NAMALWA (cell line): ENCODE measurements at regions not wholly inside any gene's neighbourhood (a gene's known extent, or its start where the extent isn't known, plus 50 kb on each side); places are given as distances from the start of the nearest gene placed in this dataset.
"Not testable (repeated sequence)": the region's sequence is repeated elsewhere in the genome, so short reads cannot be mapped to it uniquely, and the experiment has no call there.

ENCODE experiments used
- DNase-seq: peaks from one replicate; pipeline ENCODE4 v3.0.0-alpha.2; 2015; ENCODE audit warnings: low spot score

DNA sequence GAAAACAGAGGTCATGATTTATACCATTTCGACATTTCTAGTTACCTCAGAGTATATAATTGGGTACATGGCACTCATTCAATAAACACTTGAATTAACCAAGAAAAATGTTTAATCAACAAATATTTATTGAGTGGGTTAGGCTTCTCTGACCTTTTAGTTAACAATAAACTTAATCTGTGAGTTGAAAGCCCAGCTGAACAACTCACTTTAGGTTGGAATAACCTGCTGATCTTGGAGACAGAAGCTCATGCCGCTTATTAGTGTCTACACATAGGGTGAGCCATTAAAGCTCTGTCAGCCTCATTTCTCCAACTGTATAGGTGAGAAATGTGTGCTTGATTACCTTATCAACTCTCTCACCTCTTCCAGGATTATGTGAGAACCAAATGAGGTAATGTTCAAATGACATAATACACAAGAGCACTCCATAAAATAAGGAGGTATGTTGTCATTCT lies 98.2 kb upstream of the DTNBP1 start:
- no peak for DNase-seq

DNA sequence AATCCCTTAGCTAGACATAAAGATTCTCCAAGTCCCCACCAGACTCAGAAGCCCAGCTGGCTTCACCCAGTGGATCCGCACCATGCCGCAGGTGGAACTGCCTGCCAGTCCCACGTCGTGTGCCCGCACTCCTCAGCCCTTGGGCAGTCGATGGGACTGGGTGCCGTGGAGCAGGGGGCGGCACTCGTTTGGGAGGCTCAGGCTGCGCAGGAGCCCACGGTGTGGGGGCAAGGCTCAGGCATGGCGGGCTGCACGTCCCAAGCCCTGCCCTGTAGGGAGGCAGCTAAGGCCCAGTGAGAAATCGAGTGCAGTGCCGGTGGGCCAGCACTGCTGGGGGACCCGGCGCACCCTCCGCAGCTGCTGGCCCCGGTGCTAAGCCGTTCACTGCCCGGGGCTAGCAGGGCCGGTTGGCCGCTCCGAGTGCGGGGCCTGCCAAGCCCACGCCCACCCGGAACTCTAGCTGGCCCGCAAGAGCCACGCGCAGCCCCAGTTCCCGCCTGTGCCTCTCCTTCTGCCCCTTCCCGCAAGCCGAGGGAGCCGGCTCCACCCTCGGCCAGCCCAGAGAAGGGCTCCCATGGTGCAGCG lies 95.9 kb upstream of the DTNBP1 start:
- no peak for DNase-seq

DNA sequence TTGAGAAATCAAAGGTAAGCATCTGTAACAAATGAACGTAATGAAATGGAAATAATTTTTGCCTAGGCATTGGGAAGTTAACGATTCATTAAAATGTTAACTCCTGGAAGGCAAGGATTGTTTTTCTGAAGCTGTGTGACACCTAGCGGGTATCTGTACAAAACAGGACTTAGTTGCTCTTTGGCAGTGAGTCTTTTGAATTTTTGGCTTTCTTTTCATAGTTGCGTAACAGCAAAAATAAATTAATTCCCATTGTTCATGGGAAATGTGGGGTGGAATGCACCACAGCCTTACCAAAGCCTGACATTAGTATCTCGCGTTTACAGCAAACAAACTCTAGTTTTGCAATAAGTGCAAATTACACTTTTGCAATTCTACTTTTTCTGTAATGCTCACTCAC lies 92.7 kb upstream of the DTNBP1 start:
- no peak for DNase-seq

DNA sequence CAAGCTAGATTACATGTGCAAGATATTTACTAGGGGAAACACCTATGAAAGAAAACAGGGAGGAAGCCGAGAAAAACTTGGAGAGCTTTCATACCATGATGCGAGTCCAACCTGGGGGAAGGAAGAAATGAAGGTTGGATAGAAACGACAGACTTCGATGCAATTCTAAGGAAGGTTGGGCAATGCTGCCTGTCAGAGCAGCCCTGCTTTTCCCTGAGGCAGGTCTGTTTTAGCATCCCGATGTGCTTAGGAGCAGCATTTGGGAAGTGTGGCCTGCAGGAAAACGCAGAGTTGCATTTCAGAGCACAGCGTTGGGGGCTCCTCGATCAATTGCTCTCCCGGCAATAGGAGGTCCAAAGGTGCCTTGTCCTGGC lies 91.9 kb upstream of the DTNBP1 start:
- no peak for DNase-seq

DNA sequence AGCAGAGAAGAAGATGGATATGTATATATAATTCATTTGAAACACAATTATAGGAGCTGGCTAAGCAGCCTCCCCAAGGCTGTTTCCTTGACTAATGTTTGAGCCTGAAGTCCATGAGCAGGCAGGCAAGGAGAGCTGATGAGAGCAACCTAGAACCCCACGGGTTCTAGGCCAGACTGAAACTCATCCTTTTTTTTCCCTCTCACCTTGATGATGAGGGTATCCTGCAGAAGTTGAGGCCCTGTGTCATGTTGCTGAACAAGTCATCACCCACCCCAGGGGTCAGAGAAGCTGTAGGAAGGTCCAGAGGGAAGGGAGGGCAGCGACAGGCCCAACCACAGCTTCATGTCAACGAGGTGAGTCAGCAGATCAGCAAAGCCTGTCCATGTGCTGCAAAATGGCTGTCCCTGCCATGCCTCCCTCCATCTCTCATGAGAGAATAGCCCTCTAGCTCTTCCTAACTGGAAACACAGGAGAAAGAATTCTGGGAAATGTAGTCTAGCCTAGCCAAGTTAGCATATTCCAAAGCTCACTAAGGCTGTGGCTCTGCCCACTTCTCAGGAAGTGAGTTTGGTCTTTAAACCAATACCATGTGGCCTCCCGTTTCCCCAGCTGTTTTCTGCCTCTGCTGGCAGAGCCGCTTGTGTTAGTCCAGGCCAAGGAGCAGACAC lies 91.3 kb upstream of the DTNBP1 start:
- no peak for DNase-seq

DNA sequence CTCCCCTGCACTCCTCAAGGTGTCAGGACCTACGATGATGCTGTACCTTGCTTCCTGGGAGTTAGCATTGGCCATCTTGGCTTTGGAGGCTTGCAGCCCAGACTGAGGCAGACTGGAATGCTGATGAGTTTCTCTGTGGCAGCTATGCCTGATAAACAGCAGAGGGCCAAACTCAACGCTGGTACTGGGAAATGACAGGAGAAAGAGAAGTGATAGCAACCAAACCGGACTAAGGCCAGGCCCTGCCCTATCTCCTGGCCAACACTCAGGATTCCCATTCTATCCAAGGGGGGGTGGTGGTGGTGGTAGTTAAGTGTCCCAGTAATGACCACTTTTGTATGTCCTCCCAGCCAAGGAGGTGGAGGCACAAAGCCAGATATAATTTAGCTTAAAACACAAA lies 90.0 kb upstream of the DTNBP1 start:
- no peak for DNase-seq

DNA sequence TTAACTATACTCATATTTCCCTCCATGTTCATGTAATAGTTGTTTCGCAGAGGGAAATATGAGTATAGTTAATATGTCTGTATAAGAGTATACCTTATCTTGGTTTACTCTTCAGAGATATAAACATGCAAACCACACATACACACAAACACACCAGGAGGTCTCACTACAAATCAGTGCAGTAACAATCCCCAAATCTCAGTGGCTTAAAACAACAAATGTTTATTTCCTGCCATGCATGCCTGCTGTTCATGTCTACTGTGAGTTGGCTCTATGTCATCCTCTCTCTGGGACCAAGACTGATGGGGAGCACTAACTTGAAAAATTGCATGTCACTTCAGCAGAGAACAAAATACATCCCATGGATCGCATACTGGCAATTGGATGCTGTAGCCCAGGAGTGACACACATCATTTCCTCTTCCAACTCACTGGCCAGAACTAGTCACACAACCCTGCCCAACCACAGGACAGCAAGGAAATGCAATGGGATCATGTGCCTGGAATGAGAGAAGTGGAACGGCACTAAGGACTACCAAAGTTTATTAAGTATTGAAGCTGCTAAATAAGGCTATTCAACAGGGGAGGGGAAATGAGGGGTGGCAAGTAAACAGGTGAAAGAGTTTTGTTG lies 89.0 kb upstream of the DTNBP1 start:
- no peak for DNase-seq

DNA sequence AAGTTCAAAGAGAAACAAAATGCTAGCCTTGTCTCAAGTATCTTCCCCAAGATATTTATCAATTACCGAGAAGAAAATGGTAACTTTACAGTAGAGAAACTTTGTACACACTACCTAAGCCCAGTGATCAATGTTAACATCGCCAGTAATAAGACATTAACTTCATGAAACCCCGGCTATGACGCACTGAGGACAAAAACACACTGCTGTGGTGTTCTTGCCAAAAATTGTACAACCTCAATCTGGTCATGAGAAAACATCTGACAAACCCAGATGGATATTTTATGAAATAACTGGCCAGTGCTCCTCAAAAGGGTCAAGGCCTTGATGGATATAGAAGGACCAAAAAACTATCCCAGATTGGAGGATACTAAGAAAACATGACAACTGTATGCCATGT lies 85.5 kb upstream of the DTNBP1 start:
- DNase-seq: no peak

DNA sequence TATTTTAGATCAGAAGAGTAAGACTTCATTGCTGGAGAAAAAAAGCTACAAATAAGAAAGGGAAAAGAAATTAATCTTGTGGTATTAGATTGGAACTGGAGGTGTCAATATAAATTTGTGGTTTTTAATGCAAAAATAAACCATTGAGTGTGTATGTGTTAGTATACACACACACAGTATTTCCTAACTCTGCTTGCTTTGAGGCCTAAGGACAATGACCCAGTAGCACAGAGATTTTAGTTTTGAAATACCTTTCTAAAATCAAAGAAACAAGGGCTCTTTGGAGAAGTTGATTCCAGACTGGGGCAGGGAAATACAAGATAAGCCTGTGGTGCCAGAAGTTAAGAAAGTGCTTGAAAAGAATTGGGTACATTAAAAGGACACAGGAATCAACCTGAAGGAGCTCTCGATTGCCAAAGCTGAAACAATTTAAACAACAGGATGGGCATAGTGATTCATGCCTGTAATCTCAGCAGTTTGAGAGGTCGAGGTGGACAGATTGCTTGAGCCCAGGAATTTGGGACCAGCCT lies 84.6 kb upstream of the DTNBP1 start:
- no peak for DNase-seq

DNA sequence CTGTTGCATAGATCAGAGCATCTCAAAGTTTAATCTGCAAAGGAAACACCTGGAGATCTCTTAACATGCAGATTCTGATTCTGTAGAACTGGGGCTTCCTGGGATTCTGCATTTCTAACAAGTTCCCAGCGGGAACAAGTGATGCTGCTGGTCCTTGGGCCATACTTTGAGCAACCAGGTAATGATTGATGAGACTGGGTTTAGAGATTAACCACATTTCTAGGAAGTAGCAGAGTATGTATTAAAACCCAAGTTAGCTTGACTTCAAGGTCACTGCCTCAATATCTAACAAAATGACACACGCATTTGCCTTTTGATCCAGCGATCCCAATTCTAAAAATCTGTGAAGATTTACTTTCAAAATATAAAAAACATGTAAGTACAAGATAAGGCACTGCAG lies 83.0 kb upstream of the DTNBP1 start:
- DNase-seq: no peak

DNA sequence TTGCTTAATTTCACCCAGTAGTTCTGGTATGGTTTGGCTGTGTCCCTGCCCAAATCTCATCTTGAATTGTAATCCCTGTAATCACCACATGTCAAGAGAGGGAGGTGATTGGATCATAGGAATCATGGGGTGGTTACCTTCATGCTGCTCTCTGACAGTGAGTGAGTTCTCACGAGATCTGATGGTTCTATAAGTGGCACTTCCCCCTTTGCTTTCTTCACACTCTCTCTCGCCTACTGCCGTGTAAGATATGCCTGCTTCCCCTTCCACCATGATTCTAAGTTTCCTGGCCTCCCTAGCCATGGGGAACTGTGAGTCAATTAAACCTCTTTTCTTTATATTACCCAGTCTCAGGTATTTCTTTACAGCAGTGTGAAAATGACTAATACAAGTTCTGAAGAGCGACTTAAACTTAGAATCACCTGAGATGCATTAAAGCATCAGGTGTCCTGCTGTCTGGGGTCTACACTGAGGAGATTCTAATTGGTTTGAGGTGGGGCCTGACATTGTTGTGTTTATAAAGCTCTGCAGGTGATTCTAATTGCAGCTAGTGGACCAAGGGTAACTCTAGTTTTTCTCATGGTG lies 82.1 kb upstream of the DTNBP1 start:
- DNase-seq: peak; percentile 43

DNA sequence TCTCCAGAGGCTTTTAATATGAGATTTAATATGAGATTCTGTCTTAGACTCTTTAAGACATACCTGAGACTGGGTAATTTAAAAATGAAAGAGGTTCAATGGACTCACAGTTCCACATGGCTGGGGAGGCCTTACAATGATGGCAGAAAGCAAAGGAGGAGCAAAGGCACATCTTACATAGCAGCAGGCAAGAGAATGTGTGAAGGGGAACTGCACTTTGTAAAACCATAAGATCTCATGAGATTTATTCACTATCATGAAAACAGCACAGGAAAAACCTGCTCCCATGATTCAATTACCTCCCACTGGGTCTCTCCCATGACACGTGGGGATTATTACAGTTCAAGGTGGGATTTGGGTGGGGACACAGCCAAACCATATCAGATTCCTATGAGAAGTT lies 79.2 kb upstream of the DTNBP1 start:
- DNase-seq: not testable (repeated sequence)

DNA sequence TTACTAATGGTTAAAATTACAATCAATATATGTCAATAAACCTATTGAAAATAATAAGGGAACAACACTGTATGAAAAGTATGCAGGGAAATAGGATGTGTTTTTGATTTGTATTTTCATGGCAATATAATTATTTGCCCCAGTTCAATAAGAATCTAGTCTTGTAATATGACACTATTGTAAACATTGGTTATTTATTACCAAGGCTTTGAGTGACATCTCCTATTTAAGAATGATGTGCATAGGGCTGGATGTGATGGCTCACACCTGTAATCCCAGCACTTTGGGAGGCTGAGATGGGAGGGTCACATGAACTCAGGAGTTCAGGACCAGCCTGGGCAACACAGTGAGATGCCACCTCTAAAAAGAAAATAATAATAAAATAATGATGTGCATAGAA lies 78.6 kb upstream of the DTNBP1 start:
- no peak for DNase-seq

DNA sequence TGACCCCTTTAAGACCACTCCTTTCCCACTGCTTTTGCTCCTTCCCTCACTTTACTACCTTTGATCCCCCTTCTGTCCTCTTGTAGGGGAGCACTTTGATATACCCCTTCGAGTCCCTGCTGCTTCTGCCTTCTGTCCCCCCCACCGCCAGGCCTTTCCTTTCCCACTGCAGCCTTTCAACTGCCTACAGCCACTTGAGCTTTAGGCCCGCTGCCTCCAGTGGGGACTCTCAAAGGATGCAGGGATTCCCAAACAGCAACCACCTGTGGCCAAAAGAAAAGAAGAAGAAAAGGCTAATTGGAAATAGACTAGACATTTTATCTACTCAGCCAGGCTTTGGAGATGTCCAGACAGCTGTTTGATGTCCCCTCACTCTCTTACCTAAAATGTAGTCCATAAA lies 77.0 kb upstream of the DTNBP1 start:
- DNase-seq: no peak

DNA sequence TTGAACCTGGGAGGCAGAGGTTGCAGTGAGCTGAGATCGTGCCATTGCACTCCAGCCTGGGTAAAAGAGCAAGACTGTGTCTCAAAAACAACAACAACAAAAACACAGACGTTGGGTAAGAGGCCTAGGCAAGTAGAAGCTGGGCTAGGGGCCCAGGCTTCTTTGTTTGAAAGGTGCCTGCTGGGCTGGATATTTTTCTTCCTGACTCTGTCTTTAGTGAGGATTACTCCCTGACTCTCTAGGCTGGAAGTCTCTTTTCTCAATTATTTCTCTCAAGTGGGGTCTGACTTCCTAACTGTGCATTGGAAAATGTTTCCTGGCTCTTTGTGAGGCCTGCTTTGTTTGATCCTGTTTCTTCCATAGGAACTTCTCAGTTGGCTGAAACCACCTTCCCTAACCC lies 76.5 kb upstream of the DTNBP1 start:
- DNase-seq: no peak

DNA sequence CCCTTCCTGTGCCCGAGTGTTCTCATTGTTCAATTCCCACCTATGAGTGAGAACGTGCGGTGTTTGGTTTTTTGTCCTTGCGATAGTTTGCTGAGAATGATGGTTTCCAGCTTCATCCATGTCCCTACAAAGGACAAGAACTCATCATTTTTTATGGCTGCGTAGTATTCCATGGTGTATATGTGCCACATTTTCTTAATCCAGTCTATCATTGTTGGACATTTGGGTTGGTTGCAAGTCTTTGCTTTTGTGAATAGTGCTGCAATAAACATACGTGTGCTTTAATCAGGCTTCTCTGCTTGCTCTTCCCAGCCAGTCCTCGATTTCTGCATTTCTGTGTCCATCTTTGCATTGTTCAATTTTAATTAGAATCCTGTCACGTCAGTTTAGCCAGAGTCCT lies 75.4 kb upstream of the DTNBP1 start:
- DNase-seq: not testable (repeated sequence)

DNA sequence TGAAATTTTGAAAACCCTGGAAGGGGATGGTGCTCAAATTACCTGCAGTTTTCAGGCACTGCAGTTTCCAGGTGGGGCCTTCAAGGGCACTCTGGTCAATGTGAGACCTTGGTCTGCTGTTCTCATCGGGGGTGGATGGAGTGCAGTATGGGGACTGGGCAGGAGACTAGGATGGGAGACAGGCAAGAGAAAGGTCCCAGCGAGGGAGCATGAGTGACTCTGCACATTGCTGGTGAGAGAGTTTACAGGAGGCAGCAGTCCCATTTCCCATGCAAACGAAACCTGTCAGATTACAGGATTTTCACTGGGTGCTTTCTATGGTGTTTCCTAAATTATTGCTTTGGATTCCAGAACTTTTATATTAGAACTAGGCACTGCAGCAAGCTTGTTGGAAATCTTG lies 73.5 kb upstream of the DTNBP1 start:
- no peak for DNase-seq

DNA sequence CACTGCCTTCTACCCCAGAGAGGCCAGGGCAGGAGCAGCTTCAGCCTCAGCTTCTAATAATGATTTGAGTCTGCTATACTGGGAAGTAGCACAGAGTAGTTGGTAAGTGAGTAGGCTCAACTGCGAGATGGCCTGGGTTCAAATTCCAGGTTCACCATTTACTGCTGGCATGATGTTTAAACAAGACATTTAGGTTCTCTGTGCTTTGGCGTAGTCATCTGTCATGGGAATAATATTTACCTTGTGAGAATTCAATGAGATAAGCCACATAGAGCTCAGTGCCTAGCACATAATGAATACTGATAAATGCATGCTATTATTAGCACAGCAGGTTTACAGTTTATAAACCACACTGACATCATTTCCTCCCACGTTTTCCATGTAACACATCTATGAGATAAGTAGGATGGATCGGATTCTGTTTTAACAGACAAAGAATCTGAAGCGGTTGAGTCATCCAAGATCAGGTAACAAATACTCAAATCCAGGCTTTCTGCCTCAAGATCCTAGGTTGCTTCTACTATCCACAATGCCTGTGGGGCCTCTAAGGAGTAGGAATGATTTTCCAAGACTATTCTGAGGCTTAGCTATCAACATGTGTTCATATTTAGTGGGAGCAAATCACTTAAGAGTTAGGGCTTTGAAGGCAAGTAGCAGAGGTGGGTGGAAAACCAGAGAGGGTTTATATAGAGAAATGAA lies 72.9 kb upstream of the DTNBP1 start:
- no peak for DNase-seq

DNA sequence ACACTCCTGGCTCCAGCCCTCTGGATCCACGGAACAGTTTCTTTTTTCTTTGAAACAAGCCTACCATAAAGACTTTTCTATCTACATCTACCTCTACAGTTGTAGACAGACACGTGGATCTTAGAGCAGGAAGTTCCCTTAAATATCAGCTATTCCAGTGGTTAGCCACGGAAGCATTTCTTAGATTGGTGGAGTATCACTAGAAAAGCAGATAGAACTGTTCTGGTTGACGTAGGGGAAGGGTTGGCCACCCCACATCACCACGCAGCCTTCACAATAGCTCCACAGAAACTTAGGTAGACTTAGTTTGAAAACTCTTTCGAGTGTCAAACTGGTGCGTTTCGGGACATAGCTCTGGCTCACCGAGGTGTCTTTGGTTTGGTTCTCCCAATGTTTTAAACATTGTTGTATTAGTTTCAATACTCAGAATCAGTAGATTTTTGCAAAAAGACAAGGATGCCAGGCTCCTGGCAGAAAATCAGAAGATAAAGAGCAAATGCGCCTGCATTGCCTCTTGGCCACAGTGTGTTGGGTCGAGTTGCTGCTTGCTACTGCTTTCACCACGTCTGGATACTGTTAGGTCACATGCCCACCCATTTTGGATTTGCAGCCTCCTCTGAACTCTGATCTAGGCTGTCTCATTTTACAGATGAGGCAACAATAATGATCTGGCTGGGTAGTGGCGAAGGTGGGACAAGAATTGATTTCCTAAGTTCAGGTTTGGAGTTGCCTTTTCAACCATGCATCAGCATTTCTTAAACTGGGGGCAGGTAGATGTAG lies 71.5 kb upstream of the DTNBP1 start:
- no peak for DNase-seq

DNA sequence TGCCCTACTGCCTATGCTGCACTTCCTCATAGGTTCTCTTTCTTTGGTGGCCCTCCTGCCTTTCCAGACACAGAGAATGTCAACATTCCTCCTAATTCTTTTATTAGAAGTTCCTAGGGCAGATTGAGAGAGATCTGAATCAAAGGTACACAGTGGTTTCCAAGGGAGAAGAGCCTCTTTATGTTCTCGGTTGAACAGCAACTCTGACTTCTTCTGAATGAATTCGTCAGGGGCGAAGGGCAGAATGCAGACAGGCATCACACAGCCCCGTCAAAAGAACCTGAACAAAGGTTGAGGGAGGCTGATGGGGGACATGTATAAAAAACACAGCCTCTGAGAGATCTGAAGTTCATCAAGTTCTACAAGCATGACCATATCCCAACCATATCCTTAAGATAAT lies 68.1 kb upstream of the DTNBP1 start:
- no peak for DNase-seq

DNA sequence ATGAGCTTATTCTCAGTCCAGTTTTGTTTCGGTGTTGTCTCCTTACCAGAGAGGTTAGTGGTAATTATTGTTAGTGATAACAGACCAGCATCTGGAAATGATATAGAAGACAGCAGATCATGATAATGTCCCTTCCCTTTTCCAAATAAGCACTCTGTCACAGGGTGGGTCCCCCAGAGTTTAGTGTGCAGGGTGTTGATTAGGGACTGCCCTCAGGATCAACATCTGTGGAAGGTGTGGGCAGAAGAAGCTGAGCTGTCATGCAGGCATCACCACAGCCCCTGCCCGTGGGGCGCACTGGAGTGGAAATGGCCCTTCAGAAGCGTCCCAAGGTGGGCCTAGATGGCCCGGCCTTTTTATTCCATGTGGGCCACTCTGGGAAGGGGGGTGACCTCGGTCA lies 67.6 kb upstream of the DTNBP1 start:
- no peak for DNase-seq

DNA sequence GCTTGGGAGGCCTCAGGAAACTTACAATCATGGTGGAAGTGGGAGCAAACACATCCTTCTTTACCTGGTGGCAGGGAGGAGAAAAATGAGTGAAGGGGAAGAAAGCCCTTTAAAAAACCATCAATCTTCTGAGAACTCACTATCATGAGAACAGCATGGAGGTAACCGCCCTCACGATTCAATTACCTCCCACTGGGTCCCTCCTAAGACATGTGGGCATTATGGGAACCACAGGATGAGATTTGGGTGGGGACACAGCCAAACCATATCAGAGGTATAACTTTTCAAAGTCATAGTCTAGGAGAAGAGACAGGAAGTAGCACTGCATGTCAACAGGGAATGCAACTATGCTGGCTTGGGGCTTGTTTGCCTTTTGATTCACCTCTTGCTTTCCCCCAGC lies 59.9 kb upstream of the DTNBP1 start:
- no peak for DNase-seq
